ENCODE measurements at regions not wholly inside any gene's neighbourhood (a gene's known extent, or its start where the extent isn't known, plus 50 kb on each side); places are given as distances from the start of the nearest gene placed in this dataset.
A peak's percentile ranks its signal among the peaks of the same experiment; 100 is the strongest.

DNA sequence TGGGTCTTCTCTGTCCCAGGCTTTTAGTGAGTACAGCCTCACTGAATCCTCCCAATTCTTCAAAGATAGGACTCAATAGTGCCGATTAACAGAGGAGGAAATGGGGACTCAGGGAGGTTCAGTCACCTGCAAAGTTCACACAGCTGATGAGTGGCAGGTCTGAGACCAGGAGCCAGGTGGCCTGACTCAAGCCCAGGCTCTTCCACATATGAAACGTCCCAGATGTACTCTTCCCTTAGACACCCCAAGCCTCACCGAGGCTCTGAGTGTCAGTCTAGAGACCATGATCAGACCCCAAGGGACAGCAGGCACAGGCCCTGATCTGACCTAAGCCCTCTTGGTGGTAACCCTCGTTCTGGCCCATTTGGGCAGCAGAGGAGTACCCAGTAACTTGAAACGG lies 115.2 kb downstream of the INHBB start:
- DNase-seq = no peak

- no peak for DNase-seq
Measured at GRCh38 chr2:120461546-120462537, 115.9 kb downstream of the INHBB start.

GRCh38 chr2:120463527-120463926 lies 117.6 kb downstream of the INHBB start:
- DNase-seq = no peak

DNA sequence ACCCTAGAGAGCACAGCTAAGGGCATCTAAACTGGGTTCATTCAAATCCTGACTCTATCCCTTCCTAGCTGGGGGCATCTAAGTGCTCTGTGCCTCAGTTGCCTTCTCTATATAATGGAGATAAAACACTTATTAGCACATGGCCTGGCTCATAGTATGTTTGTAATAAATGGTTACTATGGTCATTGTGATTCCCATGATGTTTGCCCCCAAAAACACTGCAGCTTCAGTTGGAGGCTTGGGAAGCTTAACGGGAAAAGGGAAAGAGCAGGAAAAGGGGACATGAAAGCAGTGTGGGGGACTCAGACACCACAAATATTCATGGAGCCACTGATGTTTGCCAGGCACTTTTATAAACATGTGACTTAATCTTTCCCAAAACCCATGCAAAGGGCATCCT lies 118.1 kb downstream of the INHBB start:
- no peak for DNase-seq

GRCh38 chr2:120464448-120464931 lies 118.6 kb downstream of the INHBB start:
- DNase-seq = peak; percentile 28

DNA sequence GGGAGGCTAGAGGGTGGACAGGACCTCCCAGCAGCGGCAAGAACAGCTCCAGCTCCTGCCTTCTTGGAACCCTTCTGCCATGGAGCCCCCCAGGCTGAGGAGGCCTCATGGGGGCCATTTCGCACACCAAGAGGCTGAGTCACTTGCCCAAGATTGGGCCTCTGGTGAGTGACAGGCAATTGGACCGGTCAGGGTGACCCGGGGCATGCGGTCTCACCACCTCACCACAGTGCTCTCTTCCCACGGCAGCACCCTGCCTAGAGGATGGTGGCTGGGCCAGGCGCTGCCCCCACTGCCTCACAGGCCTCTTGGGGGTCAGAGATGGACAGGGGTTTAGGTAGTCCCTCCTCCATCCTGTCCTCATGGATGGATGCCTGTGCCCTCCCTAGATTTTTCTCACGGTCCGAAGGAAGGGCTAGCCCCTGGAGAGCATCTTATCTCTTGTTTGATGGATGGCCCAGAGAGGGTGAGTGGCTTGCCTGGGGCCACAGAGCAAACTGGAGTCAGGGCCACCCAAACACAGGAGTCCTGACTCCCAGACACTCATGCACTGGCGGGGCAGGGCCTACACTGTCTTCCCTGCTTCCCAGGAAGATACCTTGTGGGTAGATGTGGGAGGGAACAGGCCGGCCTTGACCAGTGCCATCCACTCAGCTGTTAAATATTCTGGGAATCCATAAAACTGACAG lies 119.2 kb downstream of the INHBB start:
- no peak for DNase-seq

DNA sequence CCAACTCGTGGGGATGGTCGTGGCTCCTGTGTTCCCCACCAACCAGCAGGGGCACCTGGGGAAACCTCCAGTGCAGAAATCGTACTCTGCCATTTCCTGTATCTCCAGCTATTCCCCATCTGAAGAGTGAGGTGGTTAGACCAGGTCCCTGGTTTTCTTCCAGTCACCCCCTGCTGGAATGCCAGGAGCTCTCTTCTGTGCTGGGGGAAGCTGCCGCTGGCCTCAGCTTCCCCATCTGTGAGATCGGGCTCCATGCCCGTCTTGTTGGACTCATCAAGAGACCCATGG lies 119.7 kb downstream of the INHBB start:
- no peak for DNase-seq

- no peak for DNase-seq
Measured at GRCh38 chr2:120465989-120466703, 120.2 kb downstream of the INHBB start.

- DNase-seq = peak; percentile 37
Measured at GRCh38 chr2:120466704-120467054, 120.7 kb downstream of the INHBB start.

DNA sequence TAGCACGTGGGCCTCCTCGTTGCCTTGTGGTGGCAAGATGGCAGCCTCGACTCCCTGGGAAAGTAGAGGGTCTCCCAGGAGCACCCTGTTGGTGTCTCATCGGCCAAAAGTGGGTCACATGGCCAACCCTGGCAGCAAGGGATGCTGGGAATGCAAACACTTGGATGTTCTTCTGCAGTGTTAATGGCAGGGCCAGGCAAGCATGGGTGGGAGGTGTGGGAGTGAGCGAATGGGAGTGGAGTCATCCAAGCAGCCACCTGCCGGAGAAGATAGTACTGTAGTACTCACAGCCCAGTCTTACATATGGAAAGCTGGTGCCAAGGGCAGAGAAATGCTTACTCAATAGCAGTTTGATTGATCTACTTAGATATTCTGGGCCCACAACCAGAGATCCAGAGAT lies 122.2 kb downstream of the INHBB start:
- no peak for DNase-seq

DNA sequence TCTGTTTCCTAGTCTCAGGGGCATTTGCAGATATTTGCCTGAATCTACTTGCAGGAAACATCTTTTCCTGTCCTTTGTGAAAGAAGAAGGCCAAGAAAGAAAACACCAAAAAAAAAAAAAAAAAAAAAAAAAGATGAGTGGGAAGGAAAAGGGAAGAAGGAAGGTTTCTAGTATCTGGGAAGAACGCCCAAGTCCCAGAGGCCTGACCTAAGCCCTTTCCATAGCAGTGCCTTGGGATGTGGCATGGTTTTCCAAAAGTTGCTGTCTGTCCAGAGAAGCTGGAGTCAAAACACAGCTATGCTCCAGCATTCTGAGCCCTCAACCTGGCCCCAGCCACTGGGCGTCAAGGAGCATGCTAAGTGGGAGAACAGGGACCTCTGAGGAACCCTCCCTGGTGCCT lies 123.5 kb downstream of the INHBB start:
- DNase-seq = no peak

DNA sequence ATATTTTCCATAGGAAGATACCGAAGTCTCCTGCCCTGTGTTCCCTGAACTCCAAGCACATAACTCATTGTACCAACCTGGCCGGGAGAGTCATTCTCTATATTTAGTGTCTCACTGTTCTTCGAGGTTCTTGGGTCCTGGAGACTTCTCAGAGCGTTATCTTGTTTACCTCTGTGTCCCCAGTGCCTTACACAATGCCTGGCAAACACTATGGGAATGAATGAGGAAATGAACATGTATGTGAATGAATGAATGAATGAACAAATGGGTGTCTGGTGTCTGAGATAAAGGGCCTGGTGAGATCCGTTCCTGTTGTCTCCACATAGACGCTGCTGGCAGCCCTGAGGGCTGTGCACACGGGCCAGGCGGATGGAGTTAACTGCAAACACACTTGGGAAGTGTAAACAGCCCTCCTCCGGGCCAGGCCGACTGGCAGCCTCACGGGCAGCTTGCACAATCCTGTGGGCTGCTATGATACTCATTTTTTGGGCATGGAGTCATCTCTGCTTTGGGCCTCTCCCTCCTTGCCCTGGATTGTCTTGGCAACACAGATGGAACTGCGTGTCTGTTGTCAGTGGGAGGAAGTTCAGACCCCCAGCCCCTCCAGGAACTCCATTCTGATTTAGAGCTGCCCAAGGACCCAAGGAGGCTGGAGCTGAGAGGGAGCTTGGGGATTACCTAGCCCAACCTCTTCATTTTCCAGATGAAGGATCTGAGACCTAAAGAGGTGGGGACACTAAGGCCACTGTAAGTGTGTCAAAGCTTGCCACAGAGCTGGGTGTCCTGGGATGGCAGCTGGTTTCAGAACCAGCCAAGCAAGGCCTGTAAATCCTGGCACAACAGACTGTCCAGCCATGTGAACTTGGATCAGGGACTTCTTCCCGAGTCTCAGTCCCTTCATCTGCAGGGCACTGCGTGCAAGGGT lies 124.4 kb downstream of the INHBB start:
- DNase-seq = peak; percentile 93

- no peak for DNase-seq
Measured at GRCh38 chr2:120471166-120471565, 125.2 kb downstream of the INHBB start.

- no peak for DNase-seq
Measured at GRCh38 chr2:120472031-120472430, 126.1 kb downstream of the INHBB start.

GRCh38 chr2:120472891-120473309 lies 127.0 kb downstream of the INHBB start:
- DNase-seq = no peak

DNA sequence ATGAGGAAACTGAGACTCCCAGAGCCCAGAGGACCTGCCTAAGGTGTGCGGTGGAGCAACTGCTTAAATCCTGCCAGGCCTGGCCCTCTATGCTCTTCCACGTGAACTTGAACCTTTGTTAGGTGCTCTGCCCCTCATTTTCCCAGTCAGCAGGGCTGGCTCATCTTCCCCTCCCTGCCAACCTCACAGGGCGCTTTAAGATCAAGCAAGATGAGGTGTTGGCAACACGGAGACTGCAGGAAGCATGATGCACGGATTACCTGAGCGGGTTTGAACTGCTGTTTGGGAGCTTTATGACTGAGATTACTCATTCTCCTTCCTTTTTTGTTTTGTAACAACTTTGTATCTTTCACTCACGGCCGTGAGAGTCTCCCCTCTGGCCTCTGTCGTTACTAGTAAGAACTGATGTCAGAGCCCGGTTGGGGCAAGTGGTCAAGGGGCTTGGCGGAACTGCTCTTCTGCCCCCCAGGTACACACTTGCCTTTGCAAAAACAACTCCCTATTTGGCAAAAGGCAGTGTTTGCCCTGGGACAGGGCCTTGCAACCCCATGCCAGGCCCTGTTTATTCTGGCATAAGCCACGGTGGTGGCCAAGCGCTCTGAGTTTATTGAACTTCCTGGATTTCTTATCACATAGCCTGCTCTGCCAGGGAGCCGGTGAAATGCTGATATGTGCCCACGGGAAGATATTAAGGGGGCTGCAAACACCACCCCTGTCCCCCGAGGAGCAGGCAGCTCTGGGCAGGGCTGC lies 127.8 kb downstream of the INHBB start:
- DNase-seq = no peak

DNA sequence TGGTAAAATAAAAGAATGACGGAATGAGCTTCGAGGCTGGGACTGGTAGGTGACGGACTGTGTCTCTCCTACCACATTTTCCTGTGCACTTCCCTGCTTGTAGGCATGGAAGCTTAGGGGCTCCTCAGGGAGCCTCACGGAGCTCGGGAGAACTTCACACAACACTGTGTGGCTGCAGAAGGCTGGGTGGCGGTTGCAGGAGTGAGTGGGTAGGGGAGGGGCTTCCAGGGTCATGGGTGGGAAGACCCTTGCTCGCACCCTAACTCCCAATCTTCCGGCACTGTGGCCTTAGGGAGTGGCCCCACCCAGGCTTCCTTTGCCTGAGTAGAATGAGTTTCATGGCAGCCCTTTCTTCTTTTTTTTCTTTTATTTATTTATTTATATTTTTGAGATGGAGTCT lies 128.6 kb downstream of the INHBB start:
- DNase-seq = no peak

DNA sequence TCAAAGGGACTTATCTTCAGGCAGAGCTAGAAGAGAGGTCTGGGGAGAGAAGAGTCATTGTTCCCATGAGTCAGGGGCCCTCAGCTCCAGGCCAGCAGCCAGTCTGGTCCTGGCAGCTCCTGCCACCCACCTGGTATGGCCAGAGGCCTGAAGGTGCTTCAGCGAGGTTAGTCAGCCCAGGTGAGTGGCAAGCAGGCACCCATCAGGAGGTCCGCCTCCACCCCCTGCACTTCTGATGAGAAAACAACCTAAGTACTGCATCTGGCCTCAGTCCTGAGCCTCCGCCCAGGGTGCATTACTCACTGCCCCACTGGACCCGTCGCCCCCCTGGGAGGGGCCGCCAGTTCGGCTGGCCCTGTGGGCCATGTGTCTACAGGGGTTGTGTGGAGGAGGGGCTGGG lies 130.2 kb downstream of the INHBB start:
- no peak for DNase-seq

GRCh38 chr2:120477198-120477597 lies 131.3 kb downstream of the INHBB start:
- no peak for DNase-seq

GRCh38 chr2:120477831-120478481 lies 132.0 kb downstream of the INHBB start:
- DNase-seq = no peak

- DNase-seq = no peak
Measured at GRCh38 chr2:120480346-120480902, 134.5 kb downstream of the INHBB start.
